GM23248 (cell line): ENCODE measurements at regions not wholly inside any gene's neighbourhood (a gene's known extent, or its start where the extent isn't known, plus 50 kb on each side); places are given as distances from the start of the nearest gene placed in this dataset.

Experiments used
- DNase-seq: peaks from one replicate; pipeline ENCODE4 v3.0.0-alpha.2; 2015
- H2AFZ ChIP-seq: fragments of 200-600 bp; sonication (generic); 2 replicates; pipeline ENCODE4 v1.6.1; 2016; ENCODE audit warnings: antibody characterized with exemption
- H3F3A ChIP-seq: fragments of 200-600 bp; sonication (generic); 2 replicates; pipeline ENCODE4 v1.6.1; 2016; ENCODE audit warnings: mild to moderate bottlenecking, antibody characterized with exemption, mixed run types; ENCODE audit not compliant: insufficient read depth
- H3K27ac ChIP-seq: fragments of 200-600 bp; sonication (generic); 2 replicates; pipeline ENCODE4 v1.5.1; 2016; ENCODE audit warnings: mild to moderate bottlenecking
- H3K27me3 ChIP-seq: fragments of 200-600 bp; sonication (generic); replicated peaks from 2 replicates; pipeline ENCODE4 v1.6.1; 2016; ENCODE audit warnings: mild to moderate bottlenecking; ENCODE audit not compliant: insufficient read depth
- H3K36me3 ChIP-seq: fragments of 200-600 bp; sonication (generic); 2 replicates; pipeline ENCODE4 v1.6.1; 2016; ENCODE audit warnings: low read depth, mild to moderate bottlenecking
- H3K4me1 ChIP-seq: fragments of 200-600 bp; sonication (generic); 2 replicates; pipeline ENCODE4 v1.6.1; 2016; ENCODE audit warnings: mild to moderate bottlenecking; ENCODE audit not compliant: insufficient read depth
- H3K4me2 ChIP-seq: fragments of 200-600 bp; sonication (generic); one replicate; pipeline ENCODE4 v1.6.1; 2016; ENCODE audit warnings: mild to moderate bottlenecking; ENCODE audit not compliant: unreplicated experiment
- H3K4me3 ChIP-seq: fragments of 200-600 bp; sonication (generic); 2 replicates; pipeline ENCODE4 v1.5.1; 2016; ENCODE audit warnings: mild to moderate bottlenecking
- H3K79me2 ChIP-seq: fragments of 200-600 bp; sonication (generic); 2 replicates; pipeline ENCODE4 v1.6.1; 2016; ENCODE audit warnings: mild to moderate bottlenecking; ENCODE audit not compliant: insufficient read depth
- H3K9ac ChIP-seq: fragments of 200-600 bp; sonication (generic); 2 replicates; pipeline ENCODE4 v1.6.1; 2016; ENCODE audit warnings: mild to moderate bottlenecking
- H3K9me2 ChIP-seq: fragments of 200-600 bp; sonication (generic); 2 replicates; pipeline ENCODE4 v1.6.1; 2016; ENCODE audit warnings: mixed run types, mild to moderate bottlenecking, moderate library complexity; ENCODE audit not compliant: insufficient read depth
- H3K9me3 ChIP-seq: fragments of 200-600 bp; sonication (generic); one replicate; pipeline ENCODE4 v1.6.1; 2017; ENCODE audit warnings: low read depth
- H4K20me1 ChIP-seq: fragments of 200-600 bp; sonication (generic); 2 replicates; pipeline ENCODE4 v1.6.0; 2016; ENCODE audit not compliant: insufficient read depth
- EZH2 ChIP-seq: fragments of 200-600 bp; sonication (generic); IDR thresholded peaks from 2 replicates; pipeline ENCODE4 v1.6.1; 2018; ENCODE audit warnings: antibody characterized with exemption, mild to moderate bottlenecking; ENCODE audit not compliant: insufficient read depth, poor library complexity, severe bottlenecking
- EZH2phosphoT487 ChIP-seq: fragments of 200-600 bp; sonication (generic); IDR thresholded peaks from 2 replicates; pipeline ENCODE4 v1.6.1; 2018; ENCODE audit warnings: antibody characterized with exemption, moderate library complexity, mild to moderate bottlenecking, low read depth; ENCODE audit not compliant: insufficient read depth
- WGBS, 2 experiments: methylation state at CpG; one replicate each; pipeline ENCODE4 v1.1.6; 2015 to 2017; ENCODE audit warnings: low lambda C conversion rate in 2 of 2, low coverage in 1 of 2; ENCODE audit errors: missing lambda C conversion rate in 2 of 2; 5-methylcytosine and 5-hydroxymethylcytosine counted together
- in situ Hi-C: fragments of 300-500 bp; cut with MboI; formaldehyde crosslinking; loops from 2 replicates; pipeline ENCODE4 v1.15.0; 2020

DNA sequence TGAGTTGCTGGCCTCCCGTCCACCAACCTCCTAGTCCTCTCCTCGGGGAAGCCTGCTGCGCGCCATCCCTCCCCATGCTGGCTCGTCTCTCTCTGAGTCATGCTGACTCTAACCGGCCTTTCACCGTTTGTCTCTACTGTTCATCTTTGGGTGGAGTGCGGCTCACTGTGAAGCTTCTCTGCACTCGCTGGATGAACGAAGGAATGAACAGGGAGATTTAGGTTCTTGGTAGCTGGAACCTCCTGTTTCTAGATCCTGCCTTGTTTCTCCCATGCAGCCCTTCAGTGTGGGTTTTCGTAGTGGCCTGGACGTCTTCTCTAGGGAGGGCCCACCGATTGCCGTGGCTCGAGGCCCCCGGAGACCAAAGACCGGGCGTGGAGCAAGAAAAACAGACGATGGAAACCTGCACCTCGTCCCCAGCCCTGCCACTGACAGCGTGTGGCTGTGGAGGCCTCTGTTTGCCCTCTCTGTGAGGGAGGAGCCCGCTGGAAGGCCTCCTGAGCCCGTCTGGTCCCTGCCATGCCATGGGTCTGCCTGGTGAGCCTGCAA is 227.6 kb upstream of the C1orf174 start:
- H3K4me1 ChIP-seq: no peaks in the 10 kb centered on the region
- H3K9me2 ChIP-seq: no peaks in the 10 kb centered on the region
- H3K27me3 ChIP-seq: no peaks in the 10 kb centered on the region
- 53 to 60% methylated on average over 21 to 23 of the region's 23 CpGs for WGBS, 2 experiments
- H3K79me2 ChIP-seq: no peaks in the 10 kb centered on the region
- no peak overlapping the region for H3K27ac ChIP-seq
- H3K4me2 ChIP-seq: no peak overlapping the region
- no peaks in the 10 kb centered on the region for H3K36me3 ChIP-seq
- in situ Hi-C loops: no loop called here
- H3K9me3 ChIP-seq: no peaks in the 10 kb centered on the region
- no peak overlapping the region for H2AFZ ChIP-seq
- DNase-seq: no peak
- no peak overlapping the region for H3K9ac ChIP-seq
- no peak overlapping the region for H3K4me3 ChIP-seq
- no peaks in the 10 kb centered on the region for H4K20me1 ChIP-seq
- H3F3A ChIP-seq: no peaks in the 10 kb centered on the region
- TF ChIP-seq EZH2 (no peak), EZH2phosphoT487 (no peak)

DNA sequence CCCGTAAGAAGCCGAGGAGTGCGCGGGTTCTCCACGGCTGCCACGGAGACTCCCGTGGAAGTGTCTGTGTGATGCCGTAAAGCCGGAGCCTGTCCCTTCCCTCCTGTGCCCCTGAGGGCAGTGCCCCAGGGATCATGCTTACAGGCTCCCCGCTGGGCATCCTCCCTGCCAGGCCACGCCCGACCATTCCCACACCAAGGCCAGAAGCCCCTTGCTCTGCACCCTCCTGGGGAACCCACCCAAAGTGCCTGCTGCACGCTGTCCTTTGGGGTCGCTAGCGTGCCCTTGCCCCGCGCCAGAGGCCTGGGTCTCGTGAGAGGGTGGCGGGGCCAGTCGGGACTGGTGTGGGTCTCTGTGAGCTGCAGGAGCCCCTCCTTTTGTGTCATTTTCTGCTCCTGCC is 228.5 kb upstream of the C1orf174 start:
- in situ Hi-C loops: no loop called here
- H3K27ac ChIP-seq: no peak overlapping the region
- no peaks in the 10 kb centered on the region for H3K4me1 ChIP-seq
- H3K9ac ChIP-seq: no peak overlapping the region
- no peaks in the 10 kb centered on the region for H3K9me2 ChIP-seq
- no peak overlapping the region for H3K4me2 ChIP-seq
- H3K4me3 ChIP-seq: no peak overlapping the region
- TF ChIP-seq EZH2 (no peak), EZH2phosphoT487 (no peak)
- H4K20me1 ChIP-seq: no peaks in the 10 kb centered on the region
- H3K9me3 ChIP-seq: no peaks in the 10 kb centered on the region
- no peak overlapping the region for H2AFZ ChIP-seq
- WGBS, 2 experiments: 66 to 70% methylated on average over 20 of the region's 20 CpGs
- no peaks in the 10 kb centered on the region for H3K27me3 ChIP-seq
- no peaks in the 10 kb centered on the region for H3K36me3 ChIP-seq
- H3K79me2 ChIP-seq: no peaks in the 10 kb centered on the region
- no peaks in the 10 kb centered on the region for H3F3A ChIP-seq
- DNase-seq: no peak

- H3K9me3 ChIP-seq: no peaks in the 10 kb centered on the region
- 13 to 24% methylated on average over 10 to 11 of the region's 11 CpGs for WGBS, 2 experiments
These were observed 229.6 kb upstream of the C1orf174 start for GRCh38 chr1:4129693-4130092.

GRCh38 chr1:4130096-4130495 is 230.0 kb upstream of the C1orf174 start:
- H3K4me2 ChIP-seq: no peak overlapping the region
- no peaks in the 10 kb centered on the region for H3K27me3 ChIP-seq
- no peak overlapping the region for H2AFZ ChIP-seq
- H3K4me3 ChIP-seq: no peak overlapping the region
- WGBS, 2 experiments: 15 to 19% methylated on average over 6 of the region's 6 CpGs
- in situ Hi-C loops: no loop called here
- TF ChIP-seq EZH2phosphoT487: no peak
- TF ChIP-seq EZH2: no peak
- H3K79me2 ChIP-seq: no peaks in the 10 kb centered on the region
- H3K27ac ChIP-seq: no peak overlapping the region
- H3K9me2 ChIP-seq: no peaks in the 10 kb centered on the region
- H3K4me1 ChIP-seq: no peaks in the 10 kb centered on the region
- DNase-seq: no peak
- H3K36me3 ChIP-seq: no peaks in the 10 kb centered on the region
- no peaks in the 10 kb centered on the region for H4K20me1 ChIP-seq
- no peaks in the 10 kb centered on the region for H3K9me3 ChIP-seq
- H3F3A ChIP-seq: no peaks in the 10 kb centered on the region
- H3K9ac ChIP-seq: no peak overlapping the region

More at GRCh38 chr1:4129693-4130092, 229.6 kb upstream of the C1orf174 start:
- Histone ChIP-seq H3K79me2 (no peaks in the 10 kb centered on the region), H3K4me2 (no peak overlapping the region), H3K36me3 (no peaks in the 10 kb centered on the region), H3K27ac (no peak overlapping the region), H3K27me3 (no peaks in the 10 kb centered on the region), H4K20me1 (no peaks in the 10 kb centered on the region), H2AFZ (no peak overlapping the region), H3F3A (no peaks in the 10 kb centered on the region), H3K4me1 (no peaks in the 10 kb centered on the region), H3K4me3 (no peak overlapping the region), H3K9me2 (no peaks in the 10 kb centered on the region), H3K9ac (no peak overlapping the region)
- DNase-seq: no peak
- no peak for TF ChIP-seq EZH2phosphoT487
- no peak for TF ChIP-seq EZH2
- in situ Hi-C loops: no loop called here

- Histone ChIP-seq H3K4me3 (no peak overlapping the region), H3K4me2 (no peak overlapping the region), H3K36me3 (no peaks in the 10 kb centered on the region), H3K9me3 (no peaks in the 10 kb centered on the region), H2AFZ (no peak overlapping the region), H3F3A (no peaks in the 10 kb centered on the region), H3K79me2 (no peaks in the 10 kb centered on the region), H4K20me1 (no peaks in the 10 kb centered on the region), H3K9ac (no peak overlapping the region), H3K9me2 (no peaks in the 10 kb centered on the region), H3K27me3 (no peaks in the 10 kb centered on the region), H3K27ac (no peak overlapping the region), H3K4me1 (no peaks in the 10 kb centered on the region)
- in situ Hi-C loops: no loop called here
- no peak for TF ChIP-seq EZH2phosphoT487
- no peak for TF ChIP-seq EZH2
- WGBS, 2 experiments: 27 to 35% methylated on average over 5 of the region's 5 CpGs
- DNase-seq: no peak
These were observed 231.7 kb upstream of the C1orf174 start for GRCh38 chr1:4131734-4132133.
